SU-DHL-6 (cell line): ENCODE measurements at regions not wholly inside any gene's neighbourhood (a gene's known extent, or its start where the extent isn't known, plus 50 kb on each side); places are given as distances from the start of the nearest gene placed in this dataset.

Experiments used
- H2AFZ ChIP-seq: fragments of 200-600 bp; sonication (generic); 2 replicates; pipeline ENCODE4 v1.6.1; 2014; ENCODE audit warnings: low read depth, mild to moderate bottlenecking, moderate library complexity, mixed read lengths, antibody characterized with exemption, low read length; ENCODE audit not compliant: severe bottlenecking
- H3F3A ChIP-seq: fragments of 200-600 bp; shearing (Covaris generic); 2 replicates; pipeline ENCODE4 v1.6.0; 2016; ENCODE audit warnings: antibody characterized with exemption, mild to moderate bottlenecking; ENCODE audit not compliant: insufficient read depth
- H3K27ac ChIP-seq: fragments of 200-600 bp; sonication (generic); 2 replicates; pipeline ENCODE4 v1.5.1; 2016; ENCODE audit warnings: low read depth, mild to moderate bottlenecking, low read length, moderate library complexity, mixed read lengths
- H3K27me3 ChIP-seq: fragments of 200-600 bp; sonication (generic), shearing (Covaris generic); 2 replicates; pipeline ENCODE4 v1.6.0; 2014; ENCODE audit warnings: mild to moderate bottlenecking, low read length
- H3K36me3 ChIP-seq: fragments of 200-600 bp; sonication (generic); 2 replicates; pipeline ENCODE4 v1.6.1; 2014; ENCODE audit warnings: mild to moderate bottlenecking, low read length, mixed read lengths
- H3K4me2 ChIP-seq: fragments of 300-600, 200-600 bp; shearing (Covaris generic), sonication (generic); 2 replicates; pipeline ENCODE4 v1.6.0; 2014; ENCODE audit warnings: low read length, low read depth, mild to moderate bottlenecking; ENCODE audit not compliant: poor library complexity, severe bottlenecking
- H3K4me3 ChIP-seq: fragments of 200-600 bp; sonication (generic); 2 replicates; pipeline ENCODE4 v1.5.1; 2014; ENCODE audit warnings: antibody characterized with exemption, low read length, mild to moderate bottlenecking, mixed read lengths; ENCODE audit not compliant: insufficient read depth, poor library complexity, severe bottlenecking
- H3K79me2 ChIP-seq: fragments of 200-600 bp; sonication (generic); 2 replicates; pipeline ENCODE4 v1.6.1; 2014; ENCODE audit warnings: mild to moderate bottlenecking, low read length, moderate library complexity; ENCODE audit not compliant: insufficient read depth
- H3K9ac ChIP-seq: fragments of 200-600 bp; sonication (generic); 2 replicates; pipeline ENCODE4 v1.7.0; 2014; ENCODE audit warnings: mild to moderate bottlenecking, low read length
- H3K9me2 ChIP-seq: fragments of 200-600 bp; sonication (generic); replicated peaks from 2 replicates; pipeline ENCODE4 v1.6.1; 2014; ENCODE audit warnings: low read length; ENCODE audit not compliant: insufficient read depth
- H3K9me3 ChIP-seq: fragments of 200-600 bp; sonication (generic); 2 replicates; pipeline ENCODE4 v1.6.1; 2014; ENCODE audit warnings: low read length, mixed read lengths; ENCODE audit not compliant: insufficient read depth
- H4K20me1 ChIP-seq: fragments of 200-600 bp; sonication (generic); 2 replicates; pipeline ENCODE4 v1.6.1; 2014; ENCODE audit warnings: low read depth, mild to moderate bottlenecking, antibody characterized with exemption, low read length, moderate library complexity, mixed read lengths
- CTCF ChIP-seq: fragments of 200-600 bp; sonication (generic); IDR thresholded peaks from one replicate; pipeline ENCODE4 v1.5.1; 2017; ENCODE audit warnings: antibody characterized with exemption, mild to moderate bottlenecking, low read length, moderate library complexity; ENCODE audit not compliant: insufficient read depth, poor library complexity, severe bottlenecking
- EZH2phosphoT487 ChIP-seq: fragments of 200-600 bp; sonication (generic), shearing (Covaris generic); conservative IDR thresholded peaks from 2 replicates; pipeline ENCODE4 v1.6.1; 2018; ENCODE audit warnings: mild to moderate bottlenecking, antibody characterized with exemption, low read length, moderate library complexity, mixed read lengths

GRCh38 chr3:84881288-84881687, 77.5 kb upstream of the CADM2 start:
- H3F3A ChIP-seq, result no peaks in the 10 kb centered on the region
- H3K79me2 ChIP-seq, result no peaks in the 10 kb centered on the region
- H3K27ac ChIP-seq, result no peak overlapping the region
- H3K27me3 ChIP-seq, result no peaks in the 10 kb centered on the region
- TF ChIP-seq CTCF (no peak), EZH2phosphoT487 (no peak)
- no peaks in the 10 kb centered on the region for H3K9me2 ChIP-seq
- no peak overlapping the region for H3K4me3 ChIP-seq
- H3K9me3 ChIP-seq, result no peaks in the 10 kb centered on the region
- no peak overlapping the region for H3K9ac ChIP-seq
- H4K20me1 ChIP-seq, result no peaks in the 10 kb centered on the region
- no peak overlapping the region for H3K4me2 ChIP-seq
- H3K36me3 ChIP-seq, result no peaks in the 10 kb centered on the region
- peak overlapping the region; percentile 60 for H2AFZ ChIP-seq

GRCh38 chr3:84885199-84885882, 73.4 kb upstream of the CADM2 start:
- no peaks in the 10 kb centered on the region for H4K20me1 ChIP-seq
- H3K4me2 ChIP-seq, result no peak overlapping the region
- H2AFZ ChIP-seq, result no peak overlapping the region

GRCh38 chr3:84891851-84892250, 66.9 kb upstream of the CADM2 start:
- Histone ChIP-seq H3K27me3 (no peaks in the 10 kb centered on the region), H3K4me2 (no peak overlapping the region), H3K27ac (no peak overlapping the region), H3K36me3 (no peaks in the 10 kb centered on the region), H3K9me2 (no peaks in the 10 kb centered on the region; the same call in 1 of the 2 replicates), H2AFZ (no peak overlapping the region), H3F3A (no peaks in the 10 kb centered on the region), H4K20me1 (no peaks in the 10 kb centered on the region), H3K9me3 (peaks cover 5% of the 10 kb centered on the region; the same call in 1 of the 2 replicates), H3K79me2 (no peaks in the 10 kb centered on the region), H3K9ac (no peak overlapping the region), H3K4me3 (no peak overlapping the region)
- TF ChIP-seq EZH2phosphoT487, result no peak
- TF ChIP-seq CTCF, result no peak

More at GRCh38 chr3:84885199-84885882, 73.4 kb upstream of the CADM2 start:
- Histone ChIP-seq H3K27me3 (no peaks in the 10 kb centered on the region), H3K36me3 (no peaks in the 10 kb centered on the region), H3K9me2 (no peaks in the 10 kb centered on the region), H3F3A (no peaks in the 10 kb centered on the region), H3K79me2 (no peaks in the 10 kb centered on the region), H3K4me3 (no peak overlapping the region), H3K27ac (no peak overlapping the region), H3K9me3 (no peaks in the 10 kb centered on the region), H3K9ac (no peak overlapping the region)
- TF ChIP-seq EZH2phosphoT487 (no peak), CTCF (no peak)
